GM21723 (cell line): ENCODE measurements at regions not wholly inside any gene's neighbourhood (a gene's known extent, or its start where the extent isn't known, plus 50 kb on each side); places are given as distances from the start of the nearest gene placed in this dataset.

Experiments used
- ATAC-seq: cut with Tn5 transposase; IDR thresholded peaks from one replicate; pipeline ENCODE4 v1.9.1; 2021; ENCODE audit warnings: mild to moderate bottlenecking, moderate library complexity; ENCODE audit not compliant: unreplicated experiment

GRCh38 chr6:139650941-139651340 lies 276.5 kb upstream of the CITED2 start:
- ATAC-seq: no peak

- ATAC-seq: no peak
These were observed 275.3 kb upstream of the CITED2 start for GRCh38 chr6:139649732-139650131.

GRCh38 chr6:139649128-139649527 lies 274.7 kb upstream of the CITED2 start:
- no peak for ATAC-seq

- no peak for ATAC-seq
These were observed 274.1 kb upstream of the CITED2 start for GRCh38 chr6:139648430-139649000.

- ATAC-seq: no peak
These were observed 273.4 kb upstream of the CITED2 start for GRCh38 chr6:139647841-139648240.

GRCh38 chr6:139647016-139647415 lies 272.6 kb upstream of the CITED2 start:
- no peak for ATAC-seq

GRCh38 chr6:139644821-139645220 lies 270.4 kb upstream of the CITED2 start:
- ATAC-seq: no peak

GRCh38 chr6:139643986-139644385 lies 269.5 kb upstream of the CITED2 start:
- no peak for ATAC-seq

GRCh38 chr6:139642346-139642745 lies 267.9 kb upstream of the CITED2 start:
- ATAC-seq: no peak

GRCh38 chr6:139641376-139641775 lies 266.9 kb upstream of the CITED2 start:
- ATAC-seq: no peak

- ATAC-seq: no peak
These were observed 266.5 kb upstream of the CITED2 start for GRCh38 chr6:139640921-139641320.

GRCh38 chr6:139640448-139640847 lies 266.0 kb upstream of the CITED2 start:
- ATAC-seq: peak; percentile 98

- ATAC-seq: no peak
These were observed 265.1 kb upstream of the CITED2 start for GRCh38 chr6:139639507-139639906.

GRCh38 chr6:139638179-139638941 lies 263.9 kb upstream of the CITED2 start:
- no peak for ATAC-seq

GRCh38 chr6:139637766-139638165 lies 263.3 kb upstream of the CITED2 start:
- no peak for ATAC-seq

GRCh38 chr6:139636391-139636790 lies 261.9 kb upstream of the CITED2 start:
- no peak for ATAC-seq

- no peak for ATAC-seq
These were observed 261.1 kb upstream of the CITED2 start for GRCh38 chr6:139635401-139636130.

GRCh38 chr6:139632840-139633239 lies 258.4 kb upstream of the CITED2 start:
- no peak for ATAC-seq

- no peak for ATAC-seq
These were observed 253.8 kb upstream of the CITED2 start for GRCh38 chr6:139628270-139628669.

GRCh38 chr6:139627091-139627490 lies 252.6 kb upstream of the CITED2 start:
- no peak for ATAC-seq

GRCh38 chr6:139625998-139626975 lies 251.8 kb upstream of the CITED2 start:
- no peak for ATAC-seq
